HG02642 (cell line): ENCODE measurements at regions not wholly inside any gene's neighbourhood (a gene's known extent, or its start where the extent isn't known, plus 50 kb on each side); places are given as distances from the start of the nearest gene placed in this dataset.
A peak's percentile ranks its signal among the peaks of the same experiment; 100 is the strongest.

Source experiments
- ATAC-seq: cut with Tn5 transposase; IDR thresholded peaks from one replicate; pipeline ENCODE4 v1.9.1; 2021; ENCODE audit warnings: mild to moderate bottlenecking; ENCODE audit not compliant: unreplicated experiment, poor library complexity

DNA sequence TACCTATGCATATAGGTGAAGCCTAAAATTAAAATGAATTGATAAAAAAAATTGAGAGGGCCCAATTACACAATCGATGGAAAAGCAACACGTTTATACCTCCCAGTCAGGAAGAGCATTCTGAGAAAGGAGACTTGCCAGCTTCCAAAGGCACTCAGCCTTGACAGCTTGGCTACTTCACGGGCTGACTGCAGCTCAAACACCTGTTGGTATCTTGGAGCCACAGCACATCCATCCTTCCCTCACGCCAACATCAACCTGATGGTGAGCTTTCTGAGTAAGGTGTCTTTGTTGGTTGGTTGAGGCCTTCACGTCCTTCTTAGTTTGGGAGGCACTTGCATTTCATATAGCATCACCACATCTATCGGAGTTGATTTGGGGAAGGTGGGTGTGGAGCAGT lies 598.9 kb upstream of the DIPK2B start:
- ATAC-seq, result no peak

DNA sequence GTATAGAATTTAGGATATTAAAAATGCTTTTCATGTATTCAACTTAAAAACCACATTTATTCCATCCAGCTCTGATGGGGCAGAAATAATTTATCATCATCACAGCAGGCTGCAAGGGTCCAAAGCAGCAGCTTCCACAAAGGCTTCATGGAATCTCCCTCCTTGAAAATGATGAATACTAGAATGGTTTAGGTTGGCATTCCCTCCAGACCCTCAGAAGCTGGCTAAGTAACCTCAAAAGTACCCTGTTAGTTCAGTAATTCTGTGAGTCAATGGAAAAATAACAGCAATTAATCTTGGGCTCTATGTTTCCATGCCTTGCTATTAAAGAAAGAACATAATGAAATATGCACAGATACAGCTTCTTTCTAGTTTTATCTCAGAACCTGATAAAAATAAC lies 594.9 kb upstream of the DIPK2B start:
- ATAC-seq, result no peak

DNA sequence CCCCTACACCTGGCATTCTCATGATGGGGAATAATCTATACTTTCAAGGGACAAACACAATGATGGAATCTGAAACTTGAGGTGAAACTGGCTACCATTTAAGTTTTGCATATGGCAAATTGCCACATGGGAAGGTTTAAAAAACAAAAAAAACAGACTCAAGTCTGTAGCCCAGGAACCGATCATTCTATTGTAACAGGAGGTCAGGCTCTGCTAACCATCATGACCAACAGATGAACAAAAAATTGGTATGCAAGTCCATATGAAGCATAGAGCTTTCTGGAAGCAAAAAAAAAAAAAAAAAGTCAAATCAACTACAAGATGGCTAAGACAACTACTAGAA lies 594.3 kb upstream of the DIPK2B start:
- no peak for ATAC-seq

DNA sequence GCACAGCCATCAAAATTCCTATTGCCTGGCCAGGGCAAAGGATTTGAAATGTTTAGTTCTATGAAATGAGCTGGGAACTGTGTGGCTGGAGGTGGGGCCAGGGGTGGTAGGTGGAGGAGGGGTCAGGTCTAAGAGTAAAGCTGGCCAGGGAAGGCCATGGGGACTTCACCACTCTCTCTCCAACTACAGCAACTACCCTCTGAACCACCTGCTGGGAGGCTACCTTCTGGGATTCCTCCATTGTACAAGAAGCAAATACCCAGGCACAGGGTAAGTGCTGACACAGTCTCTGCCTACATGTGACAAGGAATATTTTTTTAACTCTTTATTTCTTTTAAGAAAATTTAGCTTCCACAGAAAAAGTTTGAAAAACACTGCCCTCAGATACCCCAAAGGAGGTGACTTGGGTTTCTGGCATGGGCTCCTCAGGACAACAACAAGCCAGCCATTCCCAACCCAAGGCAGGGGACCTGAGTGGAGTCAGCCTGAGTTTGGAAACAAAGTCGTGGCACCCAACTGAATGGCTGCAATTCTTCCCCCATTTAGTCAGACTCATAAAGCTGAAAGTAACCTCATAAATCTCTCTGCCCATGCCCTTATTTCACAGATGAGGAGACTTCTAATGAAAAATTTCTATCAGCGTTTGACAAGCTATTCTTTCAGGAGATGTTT lies 593.8 kb upstream of the DIPK2B start:
- ATAC-seq, result no peak

DNA sequence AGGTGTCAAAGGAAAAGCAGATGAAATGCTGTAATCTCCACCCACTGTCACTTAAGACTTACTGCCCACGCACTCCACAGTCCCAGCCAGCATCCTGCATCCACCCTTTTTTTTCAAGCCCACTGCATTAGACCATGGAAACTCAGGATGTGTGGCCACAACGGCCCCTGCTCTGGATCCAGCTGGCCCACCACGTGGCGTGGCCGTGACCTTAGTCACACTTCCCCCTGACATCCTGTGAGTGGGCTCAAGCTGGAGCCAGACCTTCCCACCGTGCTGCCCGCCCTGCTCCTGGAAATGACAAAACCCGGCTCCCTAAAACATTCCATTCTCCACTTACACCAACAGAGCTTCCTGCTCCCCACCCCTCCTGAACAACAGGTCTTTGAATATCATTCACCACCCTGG lies 588.3 kb upstream of the DIPK2B start:
- ATAC-seq, result no peak

DNA sequence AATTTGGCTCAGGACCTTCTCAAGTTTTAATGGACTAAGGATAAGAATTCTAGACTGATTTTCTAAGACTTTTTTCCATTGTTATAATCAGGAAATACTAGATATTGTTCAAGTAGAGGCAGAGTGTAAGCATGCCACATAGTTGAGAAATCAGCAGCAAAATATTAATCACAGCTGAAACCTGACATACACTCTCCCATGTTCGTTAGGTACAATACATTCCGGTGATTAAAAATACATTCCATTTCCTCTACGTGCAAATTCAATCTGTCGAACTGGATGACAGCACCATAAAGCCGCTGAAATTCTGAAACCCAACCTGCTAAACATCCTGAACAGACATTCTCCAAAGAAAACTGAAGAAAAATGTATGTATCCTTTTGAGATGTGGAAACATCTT lies 587.6 kb upstream of the DIPK2B start:
- no peak for ATAC-seq

DNA sequence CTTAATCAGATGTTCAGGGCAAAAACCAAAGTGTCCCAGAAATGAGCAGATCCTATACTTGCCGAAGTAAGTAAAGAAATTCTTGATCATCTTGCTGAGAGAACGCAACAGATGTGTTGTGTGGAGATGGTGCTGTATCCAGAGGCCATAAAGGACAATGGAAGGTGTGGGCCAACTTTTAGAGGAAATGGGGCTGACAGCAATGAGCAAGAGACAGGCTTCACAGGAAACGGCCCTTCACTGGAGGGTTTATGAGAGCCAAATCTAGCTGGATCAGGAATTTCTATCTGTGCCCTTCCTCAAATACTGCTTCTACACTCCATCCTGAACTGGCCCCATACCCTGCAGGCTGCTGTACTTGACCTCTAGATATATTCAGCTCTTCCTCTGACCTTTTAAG lies 583.9 kb upstream of the DIPK2B start:
- no peak for ATAC-seq

DNA sequence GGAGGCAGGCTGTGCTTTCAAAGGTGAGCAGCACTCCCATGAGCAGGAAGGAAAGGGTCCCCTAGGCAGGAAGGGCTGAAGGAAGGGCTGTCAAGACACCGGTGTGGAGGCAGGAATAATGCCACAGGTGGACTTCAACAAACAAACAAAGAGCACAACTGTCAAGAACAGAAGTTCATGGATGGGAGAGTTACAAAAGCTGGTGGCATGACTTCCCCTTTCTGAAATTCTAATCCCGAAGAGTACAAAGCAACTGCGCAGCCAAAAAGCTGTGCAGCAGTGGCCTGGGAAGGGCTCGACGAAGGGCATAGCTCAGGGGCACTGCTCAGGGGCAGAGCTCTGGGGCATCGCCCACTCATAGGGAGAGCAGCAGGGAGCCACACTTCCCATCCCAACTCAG lies 582.3 kb upstream of the DIPK2B start:
- no peak for ATAC-seq

DNA sequence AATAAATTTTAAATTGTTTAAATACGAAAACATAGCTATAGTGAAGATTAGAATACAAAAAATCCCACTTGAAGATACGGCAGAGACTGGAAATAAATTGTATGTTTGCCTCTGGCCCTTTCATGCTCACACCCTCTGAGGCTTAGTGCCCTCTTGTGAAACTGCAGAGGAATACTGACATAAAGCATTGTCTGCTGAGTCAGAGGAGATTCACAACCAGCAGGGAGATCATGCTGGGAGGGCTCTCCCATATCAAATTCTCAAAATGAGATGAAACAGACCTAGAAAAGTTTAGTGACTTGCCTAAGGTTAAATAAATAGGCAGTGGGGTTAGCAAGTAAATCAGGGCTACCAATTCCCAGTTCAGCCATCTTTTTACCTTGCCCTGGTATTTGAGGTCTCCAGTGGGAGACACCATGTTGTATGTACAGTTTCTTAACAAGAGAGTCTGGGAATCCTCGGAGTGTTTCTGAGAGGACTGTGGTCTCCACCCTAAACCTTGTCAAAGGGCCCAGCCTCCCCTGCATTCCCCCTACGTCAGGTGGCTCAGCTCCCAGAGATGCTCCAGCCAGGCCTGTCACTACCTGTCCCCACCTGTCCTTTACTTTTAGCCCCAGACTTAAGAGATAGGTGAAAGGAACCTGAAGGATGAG lies 581.4 kb upstream of the DIPK2B start:
- ATAC-seq, result no peak

DNA sequence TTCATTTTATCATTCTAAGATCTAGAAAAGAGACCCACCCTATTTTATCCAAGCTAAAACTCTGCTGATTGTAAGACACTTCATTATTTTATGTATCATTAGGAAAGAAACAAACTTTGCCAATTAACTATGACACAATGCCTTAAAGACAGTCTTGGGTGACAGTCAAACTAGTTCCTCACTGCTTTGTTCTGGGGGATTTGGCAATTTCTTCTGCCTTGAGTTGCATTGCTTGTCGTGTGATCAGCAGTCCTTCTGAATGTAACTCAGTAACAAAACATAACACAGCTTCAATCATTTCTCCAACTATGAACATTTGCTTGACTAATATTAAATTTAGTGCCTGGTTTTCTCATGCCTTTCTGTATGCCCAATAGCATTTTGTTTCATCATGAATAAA lies 577.9 kb upstream of the DIPK2B start:
- ATAC-seq, result no peak

DNA sequence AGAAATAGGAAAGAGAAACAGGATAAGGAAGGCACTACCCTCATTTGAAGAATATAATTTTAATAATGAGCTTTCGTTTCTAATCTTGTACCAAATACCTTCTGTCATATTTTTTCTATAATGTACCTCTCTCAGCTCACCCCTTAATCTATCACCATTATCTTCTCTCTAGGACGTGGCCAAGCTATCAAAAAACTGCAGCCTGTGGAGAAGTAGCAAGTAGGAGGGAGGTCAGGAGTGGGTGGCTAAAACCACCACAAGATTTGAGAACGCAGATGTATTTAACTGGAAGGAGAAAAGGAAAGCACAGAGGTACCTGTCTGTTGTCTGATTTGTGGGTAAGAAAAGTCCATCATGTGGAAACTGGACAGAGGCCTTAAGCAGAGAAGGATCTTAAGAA lies 576.7 kb upstream of the DIPK2B start:
- no peak for ATAC-seq

DNA sequence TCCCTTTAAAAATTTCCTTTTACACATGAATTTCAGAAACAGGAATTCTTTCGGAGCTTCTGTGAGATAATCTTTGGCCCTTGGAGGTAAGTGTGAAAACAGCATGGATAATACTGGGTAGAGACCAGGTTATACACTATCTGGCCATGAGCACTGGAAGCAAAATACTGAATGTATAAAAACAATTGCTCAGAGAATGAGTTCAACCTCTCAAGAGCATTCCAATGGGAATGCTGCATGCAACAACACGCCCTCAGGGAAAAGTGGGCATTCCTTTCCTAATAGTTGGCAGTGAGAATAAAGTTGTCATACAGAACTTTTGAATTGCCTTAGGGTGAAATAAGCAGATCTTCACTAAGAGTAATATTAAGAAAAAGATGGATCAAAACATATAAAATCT lies 574.8 kb upstream of the DIPK2B start:
- ATAC-seq, result no peak

DNA sequence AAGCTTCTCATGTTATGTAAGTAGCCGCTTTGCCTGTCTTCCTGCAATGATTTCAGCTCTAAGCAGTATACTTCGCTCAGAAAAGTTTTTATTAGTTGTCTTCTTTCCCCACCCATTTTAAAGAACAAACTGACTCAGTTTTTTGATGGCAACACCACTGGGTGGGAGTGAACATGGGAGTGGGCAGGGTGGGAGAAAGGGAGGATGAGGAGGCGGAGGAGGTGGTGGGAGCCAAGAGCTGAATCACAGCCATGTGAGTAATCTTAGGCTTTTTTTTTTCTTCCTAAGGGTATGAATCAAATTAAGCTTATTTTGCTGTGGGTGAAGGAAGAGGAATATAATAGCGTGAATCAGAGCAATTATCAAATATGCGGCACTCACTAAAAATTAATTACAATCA lies 574.3 kb upstream of the DIPK2B start:
- ATAC-seq, result no peak

DNA sequence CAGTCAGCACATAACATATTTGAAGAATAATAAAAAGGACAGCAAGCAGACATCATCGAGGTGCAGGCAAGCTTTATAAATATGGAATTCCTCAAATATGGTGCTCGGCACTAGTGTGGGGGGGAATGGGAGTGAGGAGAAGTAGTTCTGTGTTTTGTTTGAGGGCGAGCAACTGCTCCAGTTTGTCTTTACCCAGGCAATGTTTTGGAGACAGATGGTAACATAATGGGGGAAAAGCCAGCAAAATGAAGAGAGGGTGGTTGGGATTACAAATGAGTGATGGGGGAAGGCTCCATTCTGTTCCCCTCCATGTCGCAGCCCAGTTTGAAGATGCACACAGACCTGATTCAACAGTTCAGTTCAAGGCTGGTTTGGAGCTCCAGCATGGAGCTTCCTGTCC lies 572.9 kb upstream of the DIPK2B start:
- no peak for ATAC-seq

DNA sequence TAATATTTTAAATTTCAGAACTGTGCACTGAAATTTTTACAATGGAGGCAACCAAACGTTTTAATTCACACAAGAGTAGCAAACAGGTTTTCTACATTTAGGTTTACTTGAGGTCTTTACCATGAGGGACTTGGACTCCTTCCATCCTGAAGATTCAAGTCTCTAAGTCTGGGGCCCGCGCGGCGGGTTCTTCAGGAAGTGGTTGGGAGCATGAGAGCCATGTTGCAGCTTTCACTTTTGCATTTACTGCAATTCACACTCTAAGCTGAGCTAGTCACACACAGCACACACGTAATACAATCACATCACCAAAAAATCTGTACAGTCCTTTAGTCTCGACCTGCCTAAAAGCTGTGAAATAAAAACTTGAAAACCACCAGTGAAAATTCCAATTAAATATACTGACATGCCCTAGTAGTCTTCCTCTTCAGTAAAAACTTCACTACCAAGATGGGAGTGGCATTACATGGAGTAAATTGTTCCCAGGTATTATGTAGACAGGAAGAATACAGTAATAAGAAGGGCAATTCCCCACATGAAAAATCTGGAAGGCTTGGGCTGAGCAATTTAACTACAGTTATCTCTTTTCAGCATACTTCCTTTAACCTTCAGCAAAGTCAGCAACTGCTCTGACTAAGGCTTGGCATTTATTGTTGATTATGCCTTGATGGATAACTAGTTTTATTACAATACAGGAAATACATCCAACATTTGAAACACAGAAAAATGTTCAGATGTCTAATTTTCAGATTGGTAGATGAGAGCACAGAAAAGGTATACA lies 571.1 kb upstream of the DIPK2B start:
- ATAC-seq, result peak; percentile 51

DNA sequence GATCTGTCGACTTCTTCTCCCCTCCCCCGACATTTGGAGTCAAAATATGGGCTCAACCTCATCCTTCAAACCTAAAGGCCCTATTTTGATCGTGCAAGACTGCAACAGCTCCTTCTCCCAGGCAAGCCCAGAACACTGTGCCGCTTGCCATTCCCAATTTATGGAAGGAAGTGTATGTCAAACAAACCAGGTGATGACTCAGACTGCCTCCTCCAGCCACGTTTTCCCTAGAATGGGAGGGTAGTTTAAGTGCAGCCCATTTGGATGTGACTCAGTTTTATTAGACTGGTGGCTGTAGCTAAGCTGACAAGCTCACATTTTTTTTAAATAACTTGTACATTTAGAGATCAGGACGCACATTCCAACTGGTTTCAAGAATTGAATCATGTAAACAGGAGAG lies 570.4 kb upstream of the DIPK2B start:
- ATAC-seq, result no peak

DNA sequence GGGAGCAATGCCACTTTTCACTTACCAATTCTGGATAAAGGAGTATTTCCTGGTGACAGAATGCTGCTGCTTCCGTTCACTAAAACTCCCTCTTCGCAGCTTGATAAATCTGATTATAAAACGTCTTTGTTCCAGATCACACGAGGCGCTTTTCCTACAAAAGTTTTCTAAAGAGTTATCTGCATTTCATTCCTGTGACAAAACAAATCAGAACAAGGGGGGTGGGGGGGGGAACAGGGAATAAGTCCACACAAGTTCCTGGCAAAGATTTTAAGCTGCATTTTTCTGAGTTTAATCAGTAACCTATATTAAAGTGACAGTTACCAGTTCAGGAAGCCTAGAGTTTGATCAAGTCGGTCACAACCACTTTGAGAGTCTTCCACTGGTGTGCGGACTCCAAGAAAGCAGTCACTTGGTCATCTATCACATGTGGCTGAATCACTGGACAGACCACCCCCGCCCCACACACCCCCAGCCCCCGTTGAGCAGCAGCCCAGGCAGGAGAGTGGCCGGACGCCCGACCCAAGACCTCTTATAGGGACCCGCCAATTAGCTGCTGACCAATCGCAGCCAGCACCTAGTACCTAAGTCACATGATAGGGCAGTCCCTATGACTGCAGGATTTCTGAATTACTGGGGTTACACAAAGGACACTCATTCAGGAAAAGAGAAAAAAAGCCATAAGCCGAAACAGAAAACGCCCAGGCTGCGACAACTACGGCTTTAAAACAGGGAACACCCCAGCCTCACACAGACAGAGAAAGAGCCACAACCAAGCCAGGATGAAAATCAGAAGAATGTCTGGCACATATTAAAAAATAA lies 569.3 kb upstream of the DIPK2B start:
- ATAC-seq, result peak; percentile 82

DNA sequence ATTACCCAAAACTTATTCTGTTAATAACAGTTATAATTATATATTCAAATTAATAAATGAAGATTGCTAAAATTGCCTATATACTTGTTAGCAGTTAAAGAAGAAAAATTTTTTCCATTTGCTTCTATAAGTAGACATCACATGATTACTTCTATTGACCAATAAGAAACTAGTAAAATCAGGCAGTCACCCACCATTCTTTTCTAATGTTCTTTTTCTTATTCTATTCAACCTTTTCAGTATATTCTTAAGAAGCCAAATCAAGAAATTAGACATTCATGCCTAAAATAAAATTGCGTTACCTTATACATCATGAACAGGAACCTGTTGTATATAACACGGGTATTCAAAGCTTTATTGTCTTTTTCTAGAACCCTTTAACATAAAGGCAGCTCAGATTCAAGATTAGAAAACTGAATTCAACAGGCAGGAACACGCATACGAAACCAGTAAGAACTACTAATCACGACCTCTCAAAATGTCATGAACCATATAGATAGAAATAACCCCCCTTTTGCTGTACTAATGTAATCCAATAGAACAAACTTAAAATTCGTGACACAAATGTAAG lies 568.1 kb upstream of the DIPK2B start:
- ATAC-seq, result no peak

DNA sequence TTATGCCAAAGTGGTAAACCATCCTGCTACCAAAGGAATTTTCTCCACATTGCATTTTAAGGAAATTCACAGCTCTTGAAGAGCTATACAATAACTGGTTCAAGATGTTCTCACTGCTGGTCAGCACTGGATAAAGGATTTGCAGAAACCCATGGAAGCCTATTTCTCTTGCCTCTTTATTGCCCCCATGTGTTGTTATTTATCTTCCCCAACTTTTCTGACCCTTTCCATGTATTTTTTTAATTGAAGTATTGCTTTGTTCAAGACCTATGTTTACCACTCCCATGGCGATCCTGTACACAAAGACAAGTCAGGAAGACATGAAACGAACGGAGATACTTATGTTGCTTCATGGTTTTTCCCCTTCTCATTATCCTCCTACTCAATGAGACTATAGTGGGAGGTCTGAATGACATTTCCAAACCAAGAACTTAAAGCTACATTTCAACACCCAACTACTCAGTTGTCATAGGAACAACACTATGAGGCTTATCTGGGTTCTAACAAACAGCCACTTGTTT lies 566.4 kb upstream of the DIPK2B start:
- no peak for ATAC-seq

DNA sequence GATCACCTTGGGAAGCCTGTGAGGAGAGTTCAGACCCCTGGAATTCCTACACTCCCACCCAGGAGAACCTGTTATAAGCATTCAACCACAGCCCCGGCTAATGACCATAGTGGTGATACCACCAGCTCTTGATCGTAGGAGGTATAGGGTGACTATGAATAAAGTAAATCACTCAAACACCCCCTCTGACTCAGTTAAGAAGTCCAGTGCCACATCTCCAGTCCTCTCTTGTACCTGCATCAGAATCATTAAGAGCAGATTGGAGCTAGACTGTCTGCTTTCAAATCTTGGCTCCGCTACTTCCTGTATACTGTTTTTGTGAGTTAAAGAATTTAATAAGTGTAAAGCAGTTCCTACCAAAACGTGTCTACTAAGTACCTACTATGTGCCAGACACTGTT lies 565.1 kb upstream of the DIPK2B start:
- ATAC-seq, result no peak
